ENCODE measurements at regions not wholly inside any gene's neighbourhood (a gene's known extent, or its start where the extent isn't known, plus 50 kb on each side); places are given as distances from the start of the nearest gene placed in this dataset.

- no peak for TF ChIP-seq CTCF (IDR thresholded peaks at IDR 0.05)
- TF ChIP-seq POLR2A (IDR thresholded peaks at IDR 0.05), result no peak
These were observed 196.0 kb upstream of the SPHKAP start for GRCh38 chr2:228377533-228377932.

Data from body of pancreas (tissue), 4 donors.